ENCODE measurements at regions not wholly inside any gene's neighbourhood (a gene's known extent, or its start where the extent isn't known, plus 50 kb on each side); places are given as distances from the start of the nearest gene placed in this dataset.

- Histone ChIP-seq H3K36me3 (ENCODE audit: control insufficient read depth, insufficient read depth, low read length) (no peaks in the 10 kb centered on the region), H3K27ac (ENCODE audit: low read length) (no peak overlapping the region), H3K4me1 (ENCODE audit: control insufficient read depth, insufficient read depth, low read length) (no peaks in the 10 kb centered on the region), H3K9me3 (ENCODE audit: control insufficient read depth, insufficient read depth, low read depth, low read length) (peaks cover 3% of the 10 kb centered on the region; the same call in 1 of the 2 replicates), H3K4me3 (ENCODE audit: low read depth in 2 of 2, low read length in 2 of 2) (no peak overlapping the region), H3K27me3 (ENCODE audit: control insufficient read depth, insufficient read depth, low read length) (no peaks in the 10 kb centered on the region)
- DNase-seq (ENCODE audit: low read depth, low spot score), result no peak
- intact Hi-C loops (cut with micrococcal nuclease; ENCODE audit: unreplicated experiment) (no loop called here), in situ Hi-C loops (cut with HindIII; ENCODE audit: low pct_unique_long_range_greater_than_20kb, low sequenced_read_pairs) (no loop called here)
- CTCF ChIA-PET, result no interaction called here
- ATAC-seq, result no peak
- BruUV-seq (replicated peaks), result no TSS peak
- POLR2A ChIA-PET, result no interaction called here
- no peak for TF ChIP-seq CTCF (IDR thresholded peaks at IDR 0.05)
- TF ChIP-seq TCF7L2 (IDR thresholded peaks at IDR 0.05; ENCODE audit: low read depth, low read length), result no peak
- TF ChIP-seq POLR2AphosphoS5 (IDR thresholded peaks at IDR 0.05; ENCODE audit: low read depth, low read length), result no peak
- no peak for TF ChIP-seq REST (IDR thresholded peaks at IDR 0.05; ENCODE audit: insufficient read depth in 1 of 2, low read depth in 2 of 2, low read length in 1 of 2)
These were observed 454.1 kb upstream of the AGTR1 start for GRCh38 chr3:148243609-148244008.

- no TSS peak for BruUV-seq (replicated peaks)
- intact Hi-C loops (cut with micrococcal nuclease; ENCODE audit: unreplicated experiment), result no loop called here
- H3K36me3 ChIP-seq (ENCODE audit: control insufficient read depth, insufficient read depth, low read length), result no peaks in the 10 kb centered on the region
- peaks cover 3% of the 10 kb centered on the region; the same call in 1 of the 2 replicates for H3K9me3 ChIP-seq (ENCODE audit: control insufficient read depth, insufficient read depth, low read depth, low read length)
- POLR2A ChIA-PET, result no interaction called here
- ATAC-seq (no peak), DNase-seq (ENCODE audit: low read depth, low spot score) (no peak)
- H3K27me3 ChIP-seq (ENCODE audit: control insufficient read depth, insufficient read depth, low read length), result no peaks in the 10 kb centered on the region
- H3K4me1 ChIP-seq (ENCODE audit: control insufficient read depth, insufficient read depth, low read length), result no peaks in the 10 kb centered on the region
- CTCF ChIA-PET, result no interaction called here
- no peak overlapping the region for H3K27ac ChIP-seq (ENCODE audit: low read length)
- TF ChIP-seq SIN3A (IDR thresholded peaks at IDR 0.05; ENCODE audit: borderline replicate concordance, insufficient read depth, low read depth, low read length), result no peak
- in situ Hi-C loops (cut with HindIII; ENCODE audit: low pct_unique_long_range_greater_than_20kb, low sequenced_read_pairs), result no loop called here
- no peak overlapping the region for H3K4me3 ChIP-seq (ENCODE audit: low read depth in 2 of 2, low read length in 2 of 2)
These were observed 451.3 kb upstream of the AGTR1 start for GRCh38 chr3:148246291-148246923.

GRCh38 chr3:148253713-148254112 lies 444.0 kb upstream of the AGTR1 start:
- no peak for DNase-seq (ENCODE audit: low read depth, low spot score)
- ATAC-seq, result no peak
- Histone ChIP-seq H3K9me3 (ENCODE audit: control insufficient read depth, insufficient read depth, low read depth, low read length) (no peaks in the 10 kb centered on the region), H3K4me1 (ENCODE audit: control insufficient read depth, insufficient read depth, low read length) (no peaks in the 10 kb centered on the region), H3K27ac (ENCODE audit: low read length) (no peak overlapping the region), H3K4me3 (ENCODE audit: low read depth in 2 of 2, low read length in 2 of 2) (no peak overlapping the region), H3K27me3 (ENCODE audit: control insufficient read depth, insufficient read depth, low read length) (no peaks in the 10 kb centered on the region), H3K36me3 (ENCODE audit: control insufficient read depth, insufficient read depth, low read length) (no peaks in the 10 kb centered on the region)
- no peak for TF ChIP-seq CTCF (IDR thresholded peaks at IDR 0.05)
- no peak for TF ChIP-seq POLR2AphosphoS5 (IDR thresholded peaks at IDR 0.05; ENCODE audit: low read depth, low read length)
- no peak for TF ChIP-seq SIN3A (IDR thresholded peaks at IDR 0.05; ENCODE audit: borderline replicate concordance, insufficient read depth, low read depth, low read length)
- TF ChIP-seq TCF7L2 (IDR thresholded peaks at IDR 0.05; ENCODE audit: low read depth, low read length), result no peak
- no peak for TF ChIP-seq REST (IDR thresholded peaks at IDR 0.05; ENCODE audit: insufficient read depth in 1 of 2, low read depth in 2 of 2, low read length in 1 of 2)
- CTCF ChIA-PET, result no interaction called here
- intact Hi-C loops (cut with micrococcal nuclease; ENCODE audit: unreplicated experiment), result no loop called here
- BruUV-seq (replicated peaks), result no TSS peak
- POLR2A ChIA-PET, result no interaction called here
- in situ Hi-C loops (cut with HindIII; ENCODE audit: low pct_unique_long_range_greater_than_20kb, low sequenced_read_pairs), result no loop called here

Data from Panc1 (cell line).